GM18951 (cell line): ENCODE measurements at regions not wholly inside any gene's neighbourhood (a gene's known extent, or its start where the extent isn't known, plus 50 kb on each side); places are given as distances from the start of the nearest gene placed in this dataset.
"Not testable (repeated sequence)": the region's sequence is repeated elsewhere in the genome, so short reads cannot be mapped to it uniquely, and the experiment has no call there.

Experiments used
- POLR2A ChIP-seq: IDR thresholded peaks from 4 replicates; pipeline ENCODE4 v1.6.1; 2011; ENCODE audit warnings: mild to moderate bottlenecking; ENCODE audit not compliant: insufficient read length, insufficient read depth; ENCODE audit errors: extremely low read depth
- in situ Hi-C: fragments of 300-500 bp; cut with MboI; formaldehyde crosslinking; loops from one replicate; pipeline ENCODE4 v1.12.0; 2022; ENCODE audit warnings: low sequenced_read_pairs, mixed read lengths, inconsistent platforms; ENCODE audit not compliant: unreplicated experiment

DNA sequence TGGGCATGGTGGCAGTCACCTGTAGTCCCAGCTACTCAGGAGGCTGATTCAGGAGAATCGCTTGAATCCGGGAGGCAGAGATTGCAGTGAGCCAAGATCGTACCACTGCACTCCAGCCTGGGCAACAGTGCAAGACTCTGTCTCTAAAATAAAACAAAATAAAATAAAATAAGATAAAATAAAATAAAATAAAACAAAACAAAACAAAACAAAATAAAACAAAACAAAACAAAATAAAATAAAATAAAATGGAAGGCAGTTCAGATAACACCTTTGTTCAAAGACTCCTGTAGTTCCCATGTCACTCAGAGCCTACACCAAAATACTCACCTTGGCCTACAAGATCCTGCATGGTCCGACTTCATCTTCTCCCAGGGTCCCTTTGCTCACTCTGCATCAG lies 61.3 kb downstream of the SYF2 start:
- in situ Hi-C loops, result not testable (repeated sequence)

DNA sequence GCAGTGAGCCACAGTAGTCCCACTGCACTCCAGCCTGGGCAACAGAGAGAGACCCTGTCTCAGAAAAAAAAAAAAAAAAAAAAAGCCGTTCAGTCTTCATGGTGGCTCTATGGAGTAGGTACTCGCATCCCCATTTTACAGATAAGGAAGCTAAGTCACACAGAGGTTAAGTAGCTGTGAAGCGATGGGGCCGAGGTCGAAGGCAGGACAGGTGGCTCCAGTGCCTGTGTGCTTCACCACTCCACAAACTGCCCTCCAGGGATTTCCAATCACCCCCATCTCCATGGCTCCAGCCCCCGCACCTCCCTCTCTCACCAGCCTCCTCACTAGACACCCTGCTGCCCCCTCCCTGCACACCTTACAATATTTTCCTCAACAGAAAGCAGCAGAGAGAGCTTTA lies 61.9 kb downstream of the SYF2 start:
- in situ Hi-C loops, result no loop called here
- TF ChIP-seq POLR2A, result no peak

DNA sequence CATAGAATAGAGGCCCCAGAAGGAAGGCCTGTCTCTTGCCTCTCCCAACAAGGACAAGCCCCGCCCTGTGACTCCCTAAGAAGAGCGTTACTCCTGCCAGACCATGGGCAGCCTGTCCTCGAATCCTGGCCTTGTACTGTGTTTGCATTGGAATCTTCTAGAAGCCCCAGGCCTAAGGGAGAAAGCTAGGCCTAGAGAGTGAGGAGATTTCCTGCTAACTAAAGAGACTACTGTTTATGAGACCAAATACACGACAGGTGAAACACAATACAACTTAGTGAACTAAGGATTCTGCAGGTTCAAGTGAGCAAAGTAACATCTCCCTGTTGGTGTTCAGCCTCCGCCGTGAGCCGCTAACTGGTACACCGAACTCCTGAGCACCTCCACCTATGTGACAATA lies 62.7 kb downstream of the SYF2 start:
- TF ChIP-seq POLR2A, result no peak
- in situ Hi-C loops, result no loop called here

DNA sequence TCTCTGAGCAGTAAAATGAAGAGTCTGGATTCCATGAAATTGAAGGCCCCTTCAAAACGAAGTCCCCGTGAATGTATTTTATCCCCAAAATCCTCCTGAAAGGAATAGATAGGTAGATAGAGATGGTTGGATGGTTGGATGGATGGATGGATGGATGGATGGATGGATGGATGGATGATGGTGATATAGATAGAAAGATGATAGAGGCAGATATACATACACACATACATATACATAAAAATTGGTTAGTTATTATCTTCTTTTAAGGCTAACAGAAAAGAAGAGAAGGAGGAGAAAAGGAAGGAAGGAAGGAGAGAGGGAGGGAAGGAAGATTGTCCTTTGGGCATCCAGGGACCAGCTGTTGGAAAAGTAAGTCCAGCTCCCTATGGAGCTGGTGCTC lies 63.1 kb downstream of the SYF2 start:
- in situ Hi-C loops, result no loop called here
- TF ChIP-seq POLR2A, result no peak

DNA sequence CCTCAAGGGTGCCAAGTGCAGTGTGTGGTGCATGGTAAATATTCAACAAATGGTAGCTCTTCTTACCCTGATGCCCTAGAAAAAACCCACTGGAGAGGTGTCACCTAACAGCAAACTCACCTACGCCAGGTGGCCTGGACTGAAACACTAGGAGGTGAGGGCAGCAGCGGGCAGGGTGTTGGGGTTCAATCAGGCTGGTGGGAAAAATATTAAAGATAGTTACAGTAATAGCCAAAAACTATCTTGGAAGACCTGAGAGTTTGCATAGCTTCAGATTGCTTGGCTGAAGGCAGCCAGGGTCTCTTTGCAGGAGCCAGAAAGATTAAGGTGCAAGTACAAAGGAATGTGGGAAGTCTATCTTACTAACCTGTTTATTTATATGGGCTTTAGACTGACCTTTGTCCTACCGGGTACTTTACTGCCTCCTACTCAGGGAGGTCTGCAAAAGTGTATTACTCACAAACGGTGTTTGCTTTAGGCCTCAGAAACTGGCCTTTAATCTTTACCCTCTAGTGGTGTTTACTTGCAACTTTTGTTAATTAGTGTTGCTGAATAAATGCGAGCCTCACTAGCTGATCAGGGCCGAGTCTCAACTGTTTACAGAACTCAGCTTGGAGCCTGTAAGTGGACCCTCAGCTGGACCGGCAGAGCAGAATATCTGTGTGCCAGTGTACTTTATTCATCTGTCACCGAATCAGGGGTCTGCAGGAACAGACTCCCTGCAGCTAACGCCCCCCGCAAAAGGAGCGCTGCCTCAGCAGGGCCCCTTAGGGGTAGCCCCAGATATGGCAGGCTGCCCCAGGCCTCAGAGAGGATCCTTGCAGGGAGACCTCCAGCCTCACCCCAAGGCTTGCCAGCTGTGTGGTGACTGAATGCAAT lies 63.9 kb downstream of the SYF2 start:
- in situ Hi-C loops, result no loop called here
- TF ChIP-seq POLR2A, result no peak

DNA sequence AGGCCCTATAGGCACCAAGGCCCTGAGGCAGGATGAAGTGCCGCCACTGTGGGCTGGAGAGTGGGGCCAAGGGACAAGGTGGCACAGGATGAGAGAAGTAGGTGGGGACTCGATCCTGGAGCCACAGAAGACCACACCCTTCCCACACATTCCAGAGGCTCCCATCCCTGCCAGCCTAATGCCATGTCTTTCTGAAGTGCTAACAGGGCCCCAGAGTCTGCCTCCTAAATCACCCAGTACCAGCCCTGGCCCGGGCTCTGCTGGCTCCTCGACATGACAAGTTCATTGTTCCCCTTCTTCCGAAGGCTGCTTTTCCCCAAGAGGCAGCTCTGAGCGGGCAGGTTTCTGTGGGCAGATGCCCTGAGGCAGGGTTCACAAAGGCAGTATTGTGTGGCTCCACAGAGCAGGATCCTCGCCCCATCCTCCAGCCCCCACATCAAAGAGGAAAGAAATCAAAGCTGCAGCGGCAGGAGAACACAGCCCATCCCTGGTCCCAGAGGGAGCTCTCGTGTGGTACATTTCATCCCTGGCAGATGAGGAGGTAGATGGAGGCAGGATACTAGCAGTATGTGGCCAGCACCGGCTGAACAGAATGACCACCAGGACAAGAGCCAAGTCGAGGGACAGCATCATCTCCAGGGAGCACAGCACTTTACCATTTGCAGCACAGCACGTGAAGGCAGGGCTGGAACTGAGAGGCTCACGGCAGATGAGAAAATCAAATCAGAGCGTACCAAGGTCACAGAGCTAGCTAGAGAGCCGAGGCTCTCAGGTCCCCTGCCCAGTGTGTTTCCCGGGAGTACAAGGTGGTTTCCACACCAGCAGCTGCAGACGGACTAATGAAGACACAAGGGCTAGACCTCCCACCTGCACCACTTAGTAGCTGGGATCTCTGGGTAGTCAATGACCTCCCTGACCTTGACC lies 64.8 kb downstream of the SYF2 start:
- in situ Hi-C loops, result no loop called here
- no peak for TF ChIP-seq POLR2A

DNA sequence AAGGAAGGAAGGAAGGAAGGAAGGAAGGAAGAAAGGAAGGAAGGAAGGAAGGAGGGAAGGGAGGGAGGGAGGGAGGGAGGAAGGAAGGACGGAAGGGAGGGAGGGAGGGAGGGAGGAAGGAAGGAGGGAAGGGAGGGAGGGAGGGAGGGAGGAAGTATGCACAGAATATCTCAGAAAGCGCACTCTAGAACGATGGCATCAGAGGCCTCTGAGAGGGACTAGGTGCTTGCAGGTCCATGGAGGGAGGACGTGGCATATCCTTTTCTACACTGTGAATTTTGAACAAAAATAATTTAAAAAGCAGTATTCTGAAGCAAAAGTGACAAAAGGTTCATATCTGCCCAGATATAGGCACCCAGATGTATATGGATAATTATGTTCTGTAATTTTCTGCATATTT lies 65.5 kb downstream of the SYF2 start:
- TF ChIP-seq POLR2A, result no peak
- in situ Hi-C loops, result no loop called here

DNA sequence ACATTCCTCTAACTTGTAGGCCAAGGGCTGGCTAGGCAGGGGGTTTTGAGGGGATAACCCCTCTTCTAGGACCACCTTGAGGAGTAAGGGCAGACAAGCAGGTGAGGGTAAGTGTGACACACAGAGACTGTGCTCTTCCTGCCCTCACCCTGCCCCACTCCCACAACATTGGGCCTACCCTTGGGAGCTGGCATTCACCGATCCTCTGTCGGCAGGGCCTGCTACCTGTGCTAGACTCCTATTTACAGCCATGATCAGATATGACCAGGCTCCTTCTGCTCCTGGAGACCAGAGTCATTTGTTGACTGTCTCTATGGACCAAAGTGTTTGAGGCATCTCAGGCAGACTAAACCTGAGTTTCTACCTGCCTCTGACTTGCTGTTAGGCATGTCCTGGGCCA lies 68.3 kb downstream of the SYF2 start:
- in situ Hi-C loops, result no loop called here
- no peak for TF ChIP-seq POLR2A

DNA sequence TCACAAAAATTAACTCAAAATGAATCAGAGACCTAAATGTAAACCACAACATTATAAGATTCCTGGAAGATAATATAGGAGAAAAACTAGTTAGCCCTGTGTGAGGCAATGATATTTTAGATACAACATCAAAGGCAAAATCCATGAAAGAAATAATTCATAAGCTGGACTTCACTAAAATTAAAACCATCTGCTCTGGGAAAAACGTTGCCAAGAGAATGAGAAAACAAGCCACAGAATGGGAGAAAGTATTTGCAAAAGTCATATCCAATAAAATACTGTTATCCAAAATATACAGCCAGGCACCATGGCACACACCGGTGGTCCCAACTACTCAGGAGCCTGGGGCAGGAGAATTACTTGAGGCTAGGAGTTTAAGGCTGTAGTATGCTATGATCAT lies 70.3 kb downstream of the SYF2 start:
- in situ Hi-C loops, result no loop called here
- TF ChIP-seq POLR2A, result no peak

DNA sequence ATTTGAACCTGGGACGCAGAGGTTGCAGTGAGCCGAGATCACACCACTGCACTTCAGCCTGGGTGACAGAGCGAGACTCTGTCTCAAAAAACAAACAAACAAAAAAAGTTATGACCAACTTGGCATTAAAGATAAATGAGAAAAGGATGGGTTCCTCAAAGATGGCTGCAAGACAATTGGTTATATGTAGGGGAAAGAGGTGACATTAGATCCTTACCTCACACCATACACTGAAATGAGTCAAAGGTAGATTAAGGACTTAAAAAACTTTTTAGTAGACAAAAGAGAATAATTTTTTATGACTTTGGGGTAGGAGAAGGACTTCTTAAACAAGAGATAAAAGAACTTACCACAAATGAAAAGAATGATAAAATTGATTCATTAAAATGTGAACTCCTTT lies 74.5 kb downstream of the SYF2 start:
- no peak for TF ChIP-seq POLR2A
- in situ Hi-C loops, result no loop called here

DNA sequence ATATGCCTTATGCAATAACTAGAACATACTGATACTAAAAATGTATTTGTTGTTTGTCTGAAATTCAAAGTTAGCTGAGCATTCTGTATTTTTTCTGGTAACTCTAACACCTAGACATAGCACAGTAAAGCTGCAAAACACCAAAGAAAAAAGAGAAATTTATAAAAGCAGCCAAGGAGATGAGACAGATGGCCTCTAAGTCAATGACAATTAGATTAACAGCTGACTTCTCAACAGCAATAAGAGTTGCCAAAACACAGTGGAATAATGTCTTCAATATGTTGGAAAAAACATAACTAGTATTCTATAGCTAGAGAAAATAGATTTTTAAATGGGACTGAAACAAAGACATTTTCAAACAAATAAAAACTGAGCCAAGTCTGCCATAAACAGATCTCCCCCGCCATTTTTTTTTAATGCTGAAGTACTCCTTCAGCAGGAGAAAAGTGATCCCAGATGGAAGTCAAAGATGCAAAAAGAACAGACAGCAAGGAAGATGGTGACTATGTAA lies 81.3 kb downstream of the SYF2 start:
- in situ Hi-C loops, result no loop called here

DNA sequence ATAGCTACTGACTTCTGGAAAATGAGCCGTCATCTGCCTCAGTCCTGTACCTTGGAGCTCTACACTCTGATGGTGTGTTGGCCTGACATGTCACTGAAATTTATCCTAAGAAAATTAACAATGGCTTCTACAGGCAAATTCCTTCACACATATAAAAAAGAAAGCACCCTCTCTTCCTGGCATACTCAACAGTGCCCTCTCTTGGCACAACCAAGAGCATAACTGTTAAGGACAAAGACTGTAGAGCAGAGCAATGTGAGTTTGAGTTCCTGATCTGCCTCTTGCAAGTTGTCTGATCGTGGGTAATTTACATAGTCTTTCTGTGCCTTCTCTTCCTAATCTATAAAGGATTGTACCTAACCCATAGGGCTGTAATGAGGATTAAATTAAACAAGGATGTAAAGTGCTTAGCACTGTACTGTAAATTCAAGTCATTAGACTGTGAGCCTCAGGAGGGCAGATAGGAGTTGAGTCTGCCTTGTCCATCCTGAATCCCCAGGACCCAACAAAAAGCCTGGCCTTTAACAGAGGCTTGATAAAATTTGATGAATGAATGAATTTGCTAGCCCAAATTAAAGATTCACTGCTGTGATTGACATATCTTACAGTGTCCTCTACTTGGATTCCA lies 83.5 kb downstream of the SYF2 start:
- in situ Hi-C loops, result no loop called here
- TF ChIP-seq POLR2A, result no peak

More for the DNA sequence above, 81.3 kb downstream of the SYF2 start:
- TF ChIP-seq POLR2A, result no peak

DNA sequence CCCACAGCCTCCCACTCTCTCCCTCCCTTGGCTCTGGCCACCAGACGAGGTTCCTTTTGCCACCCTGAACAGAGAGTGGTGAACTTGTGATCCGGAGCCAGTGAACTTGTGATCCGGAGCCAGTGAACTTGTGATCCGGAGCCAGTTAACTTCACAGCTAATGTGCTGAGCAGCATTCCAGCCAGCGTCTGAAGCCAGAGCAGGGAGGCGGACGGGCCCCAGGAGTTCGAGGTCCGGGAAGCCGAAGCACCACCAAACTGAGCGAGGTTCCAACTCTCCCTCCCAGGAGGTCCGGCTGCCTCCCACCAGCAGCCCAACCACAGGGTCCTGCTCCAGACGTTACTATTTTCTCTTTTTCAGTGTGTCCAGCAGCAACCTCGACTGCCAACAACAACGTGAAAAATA lies 85.8 kb downstream of the SYF2 start:
- in situ Hi-C loops, result no loop called here
- TF ChIP-seq POLR2A, result no peak
